SH-SY5Y (cell line): ENCODE measurements at regions not wholly inside any gene's neighbourhood (a gene's known extent, or its start where the extent isn't known, plus 50 kb on each side); places are given as distances from the start of the nearest gene placed in this dataset.

ENCODE experiments used
- GATA2 ChIP-seq: IDR thresholded peaks from 2 replicates; pipeline ENCODE4 v1.6.1; 2011; ENCODE audit warnings: mild to moderate bottlenecking, low read depth, low read length
- GATA3 ChIP-seq: IDR thresholded peaks from 2 replicates; pipeline ENCODE4 v1.6.1; 2011; ENCODE audit warnings: low read depth, mild to moderate bottlenecking, low read length, moderate library complexity

GRCh38 chr9:30677221-30677620 lies 1707.2 kb upstream of the ACO1 start:
- no peak for TF ChIP-seq GATA2
- TF ChIP-seq GATA3, result no peak
